ENCODE measurements at regions not wholly inside any gene's neighbourhood (a gene's known extent, or its start where the extent isn't known, plus 50 kb on each side); places are given as distances from the start of the nearest gene placed in this dataset.
A peak's percentile ranks its signal among the peaks of the same experiment; 100 is the strongest.
"Not testable (repeated sequence)": the region's sequence is repeated elsewhere in the genome, so short reads cannot be mapped to it uniquely, and the experiment has no call there.

DNA sequence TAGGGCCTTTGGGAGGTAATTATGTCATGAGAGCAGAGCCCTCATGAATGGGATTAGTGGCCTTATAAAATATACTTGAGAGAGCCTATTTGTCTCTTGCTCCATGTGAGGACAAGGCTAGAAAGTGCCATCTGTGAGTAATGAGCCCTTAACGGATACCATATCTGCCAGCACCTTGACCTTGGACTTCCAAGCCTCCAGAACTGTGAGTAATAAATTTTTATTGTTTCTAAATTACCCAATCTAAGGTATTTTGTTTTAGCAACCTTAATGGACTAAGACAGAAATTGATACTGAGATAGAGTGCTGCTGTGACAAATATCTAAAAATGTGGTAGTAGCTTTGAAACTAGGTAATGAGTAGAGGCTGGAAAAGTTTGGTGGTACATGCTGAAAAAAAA is 285.0 kb upstream of the DIPK2B start:
- H3K9me3 Mint-ChIP-seq, result peaks cover 6% of the 10 kb centered on the region
- H3K27ac Mint-ChIP-seq, result peak overlapping the region; percentile 86

GRCh38 chrX:45479835-45480422 is 279.3 kb upstream of the DIPK2B start:
- DNase-seq, result peak; percentile 88
- peak overlapping the region; percentile 97 for H3K27ac Mint-ChIP-seq
- H3K4me3 Mint-ChIP-seq, result peak overlapping the region; percentile 28; the same call in 1 of the 2 replicates

More for the DNA sequence above, 285.0 kb upstream of the DIPK2B start:
- H3K36me3 Mint-ChIP-seq (ENCODE audit: low read depth), result peaks cover 19% of the 10 kb centered on the region
- DNase-seq, result peak; percentile 44
- no peak for TF ChIP-seq CTCF (IDR thresholded peaks at IDR 0.05)
- H3K4me1 Mint-ChIP-seq (ENCODE audit: low read depth), result peaks cover 21% of the 10 kb centered on the region
- H3K4me3 Mint-ChIP-seq, result no peak overlapping the region; the same call in 1 of the 2 replicates
- H3K27me3 Mint-ChIP-seq (ENCODE audit: insufficient read depth), result no peaks in the 10 kb centered on the region

GRCh38 chrX:45479196-45479834 is 278.6 kb upstream of the DIPK2B start:
- TF ChIP-seq CTCF (IDR thresholded peaks at IDR 0.05), result no peak
- H3K36me3 Mint-ChIP-seq (ENCODE audit: low read depth), result peaks cover 12% of the 10 kb centered on the region
- peak overlapping the region; percentile 28; the same call in 1 of the 2 replicates for H3K4me3 Mint-ChIP-seq
- peak; percentile 88 for DNase-seq
- no peaks in the 10 kb centered on the region; the same call in 1 of the 2 replicates for H3K27me3 Mint-ChIP-seq (ENCODE audit: insufficient read depth)
- H3K9me3 Mint-ChIP-seq, result no peaks in the 10 kb centered on the region
- peak overlapping the region; percentile 97 for H3K27ac Mint-ChIP-seq
- peaks cover 58% of the 10 kb centered on the region for H3K4me1 Mint-ChIP-seq (ENCODE audit: low read depth)

More at GRCh38 chrX:45479835-45480422, 279.3 kb upstream of the DIPK2B start:
- H3K27me3 Mint-ChIP-seq (ENCODE audit: insufficient read depth), result no peaks in the 10 kb centered on the region; the same call in 1 of the 2 replicates
- peaks cover 51% of the 10 kb centered on the region for H3K4me1 Mint-ChIP-seq (ENCODE audit: low read depth)
- H3K36me3 Mint-ChIP-seq (ENCODE audit: low read depth), result peaks cover 12% of the 10 kb centered on the region
- TF ChIP-seq CTCF (IDR thresholded peaks at IDR 0.05), result no peak
- no peaks in the 10 kb centered on the region for H3K9me3 Mint-ChIP-seq

- H3K9me3 Mint-ChIP-seq, result peaks cover 32% of the 10 kb centered on the region
- no peak for TF ChIP-seq CTCF (IDR thresholded peaks at IDR 0.05)
- H3K27ac Mint-ChIP-seq, result peak overlapping the region; percentile 80
- H3K4me1 Mint-ChIP-seq (ENCODE audit: low read depth), result peaks cover 65% of the 10 kb centered on the region
- peaks cover 39% of the 10 kb centered on the region for H3K36me3 Mint-ChIP-seq (ENCODE audit: low read depth)
- DNase-seq, result peak; percentile 58
- H3K4me3 Mint-ChIP-seq, result peak overlapping the region; percentile 60
- H3K27me3 Mint-ChIP-seq (ENCODE audit: insufficient read depth), result no peaks in the 10 kb centered on the region
Observed at GRCh38 chrX:45472968-45473367, 272.3 kb upstream of the DIPK2B start.

- H3K27me3 Mint-ChIP-seq (ENCODE audit: insufficient read depth); H3K4me3 Mint-ChIP-seq; H3K27ac Mint-ChIP-seq; DNase-seq: not testable (repeated sequence)
- Mint-ChIP-seq H3K4me1 (ENCODE audit: low read depth) (peaks cover 37% of the 10 kb centered on the region), H3K36me3 (ENCODE audit: low read depth) (peaks cover 57% of the 10 kb centered on the region), H3K9me3 (peaks cover 44% of the 10 kb centered on the region)
Observed at GRCh38 chrX:45467537-45467936, 266.9 kb upstream of the DIPK2B start.

GRCh38 chrX:45455732-45456131 is 255.1 kb upstream of the DIPK2B start:
- not testable (repeated sequence) for DNase-seq; H3K27ac Mint-ChIP-seq; H3K4me3 Mint-ChIP-seq; H3K27me3 Mint-ChIP-seq (ENCODE audit: insufficient read depth)
- Mint-ChIP-seq H3K36me3 (ENCODE audit: low read depth) (peaks cover 42% of the 10 kb centered on the region), H3K4me1 (ENCODE audit: low read depth) (peaks cover 44% of the 10 kb centered on the region), H3K9me3 (peaks cover 16% of the 10 kb centered on the region)

Data from HFFc6 (cell line).